WTC11 (cell line): ENCODE measurements at regions not wholly inside any gene's neighbourhood (a gene's known extent, or its start where the extent isn't known, plus 50 kb on each side); places are given as distances from the start of the nearest gene placed in this dataset.

Experiments
- ATAC-seq: fragments of 200-7000 bp; cut with Tn5 transposase; 2 replicates; pipeline ENCODE4 v1.10.0; 2021; ENCODE audit warnings: mild to moderate bottlenecking, moderate library complexity
- CTCF ChIA-PET: fragments of 300-600 bp; sonication (Branson Sonifier 250); formaldehyde crosslinking; loops from one replicate; lab custom pipeline; 2021; ENCODE audit warnings: antibody characterized with exemption; lab: Charles Lee
- POLR2A ChIA-PET: fragments of 350-600 bp; sonication (Branson Sonifier 250); formaldehyde crosslinking; loops from one replicate; lab custom pipeline; 2021; ENCODE audit warnings: antibody characterized with exemption; lab: Charles Lee
- DNase-seq: peaks from one replicate; pipeline ENCODE4 v3.0.0; 2021; ENCODE audit warnings: low spot score
- H3K27ac Mint-ChIP-seq: 2 replicates; pipeline ENCODE4 v1.8.0; 2021; ENCODE audit warnings: mixed read lengths
- H3K27me3 Mint-ChIP-seq: 2 replicates; pipeline ENCODE4 v1.8.0; 2021; ENCODE audit warnings: low read depth, mild to moderate bottlenecking, moderate library complexity, mixed read lengths
- H3K36me3 Mint-ChIP-seq: 2 replicates; pipeline ENCODE4 v1.8.0; 2021; ENCODE audit warnings: mixed read lengths
- H3K4me1 Mint-ChIP-seq: 2 replicates; pipeline ENCODE4 v1.8.0; 2022; ENCODE audit warnings: mixed read lengths
- H3K4me3 Mint-ChIP-seq: 2 replicates; pipeline ENCODE4 v1.8.0; 2021; ENCODE audit warnings: mild to moderate bottlenecking, moderate library complexity, mixed read lengths
- H3K9me3 Mint-ChIP-seq: 2 replicates; pipeline ENCODE4 v1.8.0; 2021; ENCODE audit warnings: mixed read lengths
- CREB1 ChIP-seq: sonication (generic); formaldehyde crosslinking; IDR thresholded peaks from 2 replicates; pipeline ENCODE4 v1.8.0; 2023; ENCODE audit warnings: mild to moderate bottlenecking, missing genetic modification reagents
- CREM ChIP-seq: sonication (generic); formaldehyde crosslinking; IDR thresholded peaks from 2 replicates; pipeline ENCODE4 v1.8.1; 2022; ENCODE audit warnings: mild to moderate bottlenecking, missing genetic modification reagents, moderate library complexity
- ESRRA ChIP-seq: sonication (generic); formaldehyde crosslinking; IDR thresholded peaks from 2 replicates; pipeline ENCODE4 v1.8.1; 2022; ENCODE audit warnings: mild to moderate bottlenecking, missing genetic modification reagents, borderline replicate concordance
- FOXJ3 ChIP-seq: sonication (generic); formaldehyde crosslinking; IDR thresholded peaks from 2 replicates; pipeline ENCODE4 v1.9.0; 2021; ENCODE audit warnings: missing genetic modification reagents, mild to moderate bottlenecking, borderline replicate concordance
- FOXK1 ChIP-seq: sonication (generic); formaldehyde crosslinking; IDR thresholded peaks from 2 replicates; pipeline ENCODE4 v1.8.0; 2022; ENCODE audit warnings: mild to moderate bottlenecking, moderate library complexity, missing genetic modification reagents
- IRF2 ChIP-seq: sonication (generic); formaldehyde crosslinking; IDR thresholded peaks from 2 replicates; pipeline ENCODE4 v1.8.0; 2022; ENCODE audit warnings: low read depth, missing genetic modification reagents, borderline replicate concordance
- JUN ChIP-seq: sonication (generic); formaldehyde crosslinking; IDR thresholded peaks from 2 replicates; pipeline ENCODE4 v1.8.0; 2023; ENCODE audit warnings: mild to moderate bottlenecking, missing genetic modification reagents
- MYBL2 ChIP-seq: sonication (generic); formaldehyde crosslinking; IDR thresholded peaks from 2 replicates; pipeline ENCODE4 v1.8.1; 2023; ENCODE audit warnings: mild to moderate bottlenecking, moderate library complexity, missing genetic modification reagents
- NFATC4 ChIP-seq: fragments of 250-450 bp; sonication (Bioruptor Pico); IDR thresholded peaks from 2 replicates; pipeline ENCODE4 v1.9.0; 2021; ENCODE audit warnings: mild to moderate bottlenecking
- RORB ChIP-seq: fragments of 250-450 bp; sonication (Bioruptor Pico); IDR thresholded peaks from 2 replicates; pipeline ENCODE4 v1.9.0; 2021; ENCODE audit warnings: mild to moderate bottlenecking
- TEAD1 ChIP-seq: sonication (generic); formaldehyde crosslinking; IDR thresholded peaks from 2 replicates; pipeline ENCODE4 v1.8.0; 2022; ENCODE audit warnings: mild to moderate bottlenecking, missing genetic modification reagents
- ZBTB21 ChIP-seq: sonication (generic); formaldehyde crosslinking; IDR thresholded peaks from 2 replicates; pipeline ENCODE4 v1.8.1; 2023; ENCODE audit warnings: mild to moderate bottlenecking, missing genetic modification reagents, borderline replicate concordance
- ZNF219 ChIP-seq: sonication (generic); formaldehyde crosslinking; IDR thresholded peaks from 2 replicates; pipeline ENCODE4 v1.8.0; 2023; ENCODE audit warnings: missing genetic modification reagents, mild to moderate bottlenecking, borderline replicate concordance
- ZNF232 ChIP-seq: sonication (generic); formaldehyde crosslinking; IDR thresholded peaks from 2 replicates; pipeline ENCODE4 v1.8.0; 2022; ENCODE audit warnings: mild to moderate bottlenecking, missing genetic modification reagents
- ZNF396 ChIP-seq: fragments of 250-450 bp; sonication (Bioruptor Pico); IDR thresholded peaks from 2 replicates; pipeline ENCODE4 v1.8.0; 2021; ENCODE audit warnings: mild to moderate bottlenecking, moderate library complexity, borderline replicate concordance
- ZNF671 ChIP-seq: fragments of 250-450 bp; sonication (Bioruptor Pico); IDR thresholded peaks from 2 replicates; pipeline ENCODE4 v1.8.0; 2021; ENCODE audit warnings: mild to moderate bottlenecking
- TF ChIP-seq, protein P1 (sequence below): fragments of 250-450 bp; sonication (Bioruptor Pico); IDR thresholded peaks from 2 replicates; pipeline ENCODE4 v1.9.0; 2021; ENCODE audit warnings: mild to moderate bottlenecking
- TF ChIP-seq, protein P2 (sequence below): fragments of 250-450 bp; sonication (Bioruptor Pico); IDR thresholded peaks from 2 replicates; pipeline ENCODE4 v1.9.0; 2021; ENCODE audit warnings: mild to moderate bottlenecking
- TF ChIP-seq, protein P3 (sequence below): sonication (generic); formaldehyde crosslinking; IDR thresholded peaks from 2 replicates; pipeline ENCODE4 v1.8.0; 2022; ENCODE audit warnings: mild to moderate bottlenecking, missing genetic modification reagents
- TF ChIP-seq, protein P4 (sequence below): sonication (generic); formaldehyde crosslinking; IDR thresholded peaks from 2 replicates; pipeline ENCODE4 v1.8.1; 2023; ENCODE audit warnings: mild to moderate bottlenecking, missing genetic modification reagents, moderate library complexity
- TF ChIP-seq, protein P5 (sequence below): sonication (generic); formaldehyde crosslinking; IDR thresholded peaks from 2 replicates; pipeline ENCODE4 v1.8.0; 2023; ENCODE audit warnings: mild to moderate bottlenecking, missing genetic modification reagents
- TF ChIP-seq, protein P6 (sequence below): sonication (generic); formaldehyde crosslinking; IDR thresholded peaks from 2 replicates; pipeline ENCODE4 v1.8.0; 2023; ENCODE audit warnings: missing genetic modification reagents, mild to moderate bottlenecking, borderline replicate concordance

DNA sequence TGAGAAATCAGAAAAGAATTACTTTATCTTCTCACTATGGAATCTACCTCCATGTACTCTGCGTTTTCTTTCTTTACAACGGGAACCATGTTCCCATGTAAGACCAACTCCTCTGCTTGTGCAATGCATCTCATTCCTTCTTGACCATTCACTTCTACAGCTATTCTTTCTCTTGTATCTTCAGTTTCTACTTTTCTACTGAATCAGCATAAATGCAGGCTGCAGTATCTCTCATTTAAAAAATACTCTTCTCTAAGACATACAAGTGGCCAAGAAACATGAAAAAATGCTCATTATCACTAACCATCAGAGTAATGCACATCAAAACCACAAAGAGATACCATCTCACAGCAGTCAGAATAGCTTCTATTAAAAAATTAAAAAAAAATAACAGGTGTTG, 74.1 kb upstream of the NANOGP8 start:
- ATAC-seq (no peak), DNase-seq (no peak)
- Mint-ChIP-seq H3K4me1 (no peaks in the 10 kb centered on the region), H3K36me3 (no peaks in the 10 kb centered on the region), H3K27ac (peak overlapping the region; percentile 0; the same call in 1 of the 2 replicates), H3K27me3 (no peaks in the 10 kb centered on the region), H3K4me3 (no peak overlapping the region), H3K9me3 (no peaks in the 10 kb centered on the region)
- ChIA-PET CTCF (no interaction called here), POLR2A (no interaction called here)
- TF ChIP-seq NFATC4 (CRISPR knock-in tag) (no peak), TEAD1 (no peak), RORB (CRISPR knock-in tag) (no peak), ZBTB21 (CRISPR knock-in tag) (no peak), JUN (CRISPR knock-in tag) (no peak), IRF2 (CRISPR knock-in tag) (no peak), ZNF396 (CRISPR knock-in tag) (no peak), ZNF219 (CRISPR knock-in tag) (no peak), CREB1 (CRISPR knock-in tag) (no peak), ZNF671 (CRISPR knock-in tag) (no peak), FOXK1 (CRISPR knock-in tag) (no peak), ZNF232 (no peak), ESRRA (no peak), FOXJ3 (CRISPR knock-in tag) (no peak), CREM (CRISPR knock-in tag) (no peak)
- TF ChIP-seq, protein P1, sequence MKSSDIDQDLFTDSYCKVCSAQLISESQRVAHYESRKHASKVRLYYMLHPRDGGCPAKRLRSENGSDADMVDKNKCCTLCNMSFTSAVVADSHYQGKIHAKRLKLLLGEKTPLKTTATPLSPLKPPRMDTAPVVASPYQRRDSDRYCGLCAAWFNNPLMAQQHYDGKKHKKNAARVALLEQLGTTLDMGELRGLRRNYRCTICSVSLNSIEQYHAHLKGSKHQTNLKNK (CRISPR knock-in tag), result no peak
- TF ChIP-seq, protein P2, sequence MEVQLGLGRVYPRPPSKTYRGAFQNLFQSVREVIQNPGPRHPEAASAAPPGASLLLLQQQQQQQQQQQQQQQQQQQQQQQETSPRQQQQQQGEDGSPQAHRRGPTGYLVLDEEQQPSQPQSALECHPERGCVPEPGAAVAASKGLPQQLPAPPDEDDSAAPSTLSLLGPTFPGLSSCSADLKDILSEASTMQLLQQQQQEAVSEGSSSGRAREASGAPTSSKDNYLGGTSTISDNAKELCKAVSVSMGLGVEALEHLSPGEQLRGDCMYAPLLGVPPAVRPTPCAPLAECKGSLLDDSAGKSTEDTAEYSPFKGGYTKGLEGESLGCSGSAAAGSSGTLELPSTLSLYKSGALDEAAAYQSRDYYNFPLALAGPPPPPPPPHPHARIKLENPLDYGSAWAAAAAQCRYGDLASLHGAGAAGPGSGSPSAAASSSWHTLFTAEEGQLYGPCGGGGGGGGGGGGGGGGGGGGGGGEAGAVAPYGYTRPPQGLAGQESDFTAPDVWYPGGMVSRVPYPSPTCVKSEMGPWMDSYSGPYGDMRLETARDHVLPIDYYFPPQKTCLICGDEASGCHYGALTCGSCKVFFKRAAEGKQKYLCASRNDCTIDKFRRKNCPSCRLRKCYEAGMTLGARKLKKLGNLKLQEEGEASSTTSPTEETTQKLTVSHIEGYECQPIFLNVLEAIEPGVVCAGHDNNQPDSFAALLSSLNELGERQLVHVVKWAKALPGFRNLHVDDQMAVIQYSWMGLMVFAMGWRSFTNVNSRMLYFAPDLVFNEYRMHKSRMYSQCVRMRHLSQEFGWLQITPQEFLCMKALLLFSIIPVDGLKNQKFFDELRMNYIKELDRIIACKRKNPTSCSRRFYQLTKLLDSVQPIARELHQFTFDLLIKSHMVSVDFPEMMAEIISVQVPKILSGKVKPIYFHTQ (CRISPR knock-in tag), result no peak
- TF ChIP-seq, protein P3, sequence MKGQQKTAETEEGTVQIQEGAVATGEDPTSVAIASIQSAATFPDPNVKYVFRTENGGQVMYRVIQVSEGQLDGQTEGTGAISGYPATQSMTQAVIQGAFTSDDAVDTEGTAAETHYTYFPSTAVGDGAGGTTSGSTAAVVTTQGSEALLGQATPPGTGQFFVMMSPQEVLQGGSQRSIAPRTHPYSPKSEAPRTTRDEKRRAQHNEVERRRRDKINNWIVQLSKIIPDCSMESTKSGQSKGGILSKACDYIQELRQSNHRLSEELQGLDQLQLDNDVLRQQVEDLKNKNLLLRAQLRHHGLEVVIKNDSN (CRISPR knock-in tag), result no peak
- TF ChIP-seq, protein P4, sequence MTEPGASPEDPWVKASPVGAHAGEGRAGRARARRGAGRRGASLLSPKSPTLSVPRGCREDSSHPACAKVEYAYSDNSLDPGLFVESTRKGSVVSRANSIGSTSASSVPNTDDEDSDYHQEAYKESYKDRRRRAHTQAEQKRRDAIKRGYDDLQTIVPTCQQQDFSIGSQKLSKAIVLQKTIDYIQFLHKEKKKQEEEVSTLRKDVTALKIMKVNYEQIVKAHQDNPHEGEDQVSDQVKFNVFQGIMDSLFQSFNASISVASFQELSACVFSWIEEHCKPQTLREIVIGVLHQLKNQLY, result no peak

DNA sequence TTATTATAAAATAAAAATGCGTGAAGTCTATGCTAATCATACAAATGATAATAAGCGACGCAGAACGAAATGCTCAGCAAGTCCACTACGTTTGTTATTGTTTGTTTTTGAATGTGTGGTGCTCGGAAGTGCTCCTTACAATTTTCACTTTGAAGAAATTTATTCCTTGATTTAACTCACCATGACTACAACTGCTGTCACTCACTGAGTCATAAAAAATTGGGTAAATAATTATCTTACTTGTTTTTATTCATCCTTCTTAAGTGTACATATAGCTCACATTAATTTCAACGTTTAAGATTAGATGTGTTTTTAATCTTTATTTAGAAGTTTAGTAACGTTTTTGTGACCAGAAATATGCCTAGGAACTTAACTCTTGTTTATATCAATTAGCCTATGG, 66.7 kb upstream of the NANOGP8 start:
- TF ChIP-seq, protein P5, sequence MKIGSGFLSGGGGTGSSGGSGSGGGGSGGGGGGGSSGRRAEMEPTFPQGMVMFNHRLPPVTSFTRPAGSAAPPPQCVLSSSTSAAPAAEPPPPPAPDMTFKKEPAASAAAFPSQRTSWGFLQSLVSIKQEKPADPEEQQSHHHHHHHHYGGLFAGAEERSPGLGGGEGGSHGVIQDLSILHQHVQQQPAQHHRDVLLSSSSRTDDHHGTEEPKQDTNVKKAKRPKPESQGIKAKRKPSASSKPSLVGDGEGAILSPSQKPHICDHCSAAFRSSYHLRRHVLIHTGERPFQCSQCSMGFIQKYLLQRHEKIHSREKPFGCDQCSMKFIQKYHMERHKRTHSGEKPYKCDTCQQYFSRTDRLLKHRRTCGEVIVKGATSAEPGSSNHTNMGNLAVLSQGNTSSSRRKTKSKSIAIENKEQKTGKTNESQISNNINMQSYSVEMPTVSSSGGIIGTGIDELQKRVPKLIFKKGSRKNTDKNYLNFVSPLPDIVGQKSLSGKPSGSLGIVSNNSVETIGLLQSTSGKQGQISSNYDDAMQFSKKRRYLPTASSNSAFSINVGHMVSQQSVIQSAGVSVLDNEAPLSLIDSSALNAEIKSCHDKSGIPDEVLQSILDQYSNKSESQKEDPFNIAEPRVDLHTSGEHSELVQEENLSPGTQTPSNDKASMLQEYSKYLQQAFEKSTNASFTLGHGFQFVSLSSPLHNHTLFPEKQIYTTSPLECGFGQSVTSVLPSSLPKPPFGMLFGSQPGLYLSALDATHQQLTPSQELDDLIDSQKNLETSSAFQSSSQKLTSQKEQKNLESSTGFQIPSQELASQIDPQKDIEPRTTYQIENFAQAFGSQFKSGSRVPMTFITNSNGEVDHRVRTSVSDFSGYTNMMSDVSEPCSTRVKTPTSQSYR (CRISPR knock-in tag), result no peak
- TF ChIP-seq, protein P6, sequence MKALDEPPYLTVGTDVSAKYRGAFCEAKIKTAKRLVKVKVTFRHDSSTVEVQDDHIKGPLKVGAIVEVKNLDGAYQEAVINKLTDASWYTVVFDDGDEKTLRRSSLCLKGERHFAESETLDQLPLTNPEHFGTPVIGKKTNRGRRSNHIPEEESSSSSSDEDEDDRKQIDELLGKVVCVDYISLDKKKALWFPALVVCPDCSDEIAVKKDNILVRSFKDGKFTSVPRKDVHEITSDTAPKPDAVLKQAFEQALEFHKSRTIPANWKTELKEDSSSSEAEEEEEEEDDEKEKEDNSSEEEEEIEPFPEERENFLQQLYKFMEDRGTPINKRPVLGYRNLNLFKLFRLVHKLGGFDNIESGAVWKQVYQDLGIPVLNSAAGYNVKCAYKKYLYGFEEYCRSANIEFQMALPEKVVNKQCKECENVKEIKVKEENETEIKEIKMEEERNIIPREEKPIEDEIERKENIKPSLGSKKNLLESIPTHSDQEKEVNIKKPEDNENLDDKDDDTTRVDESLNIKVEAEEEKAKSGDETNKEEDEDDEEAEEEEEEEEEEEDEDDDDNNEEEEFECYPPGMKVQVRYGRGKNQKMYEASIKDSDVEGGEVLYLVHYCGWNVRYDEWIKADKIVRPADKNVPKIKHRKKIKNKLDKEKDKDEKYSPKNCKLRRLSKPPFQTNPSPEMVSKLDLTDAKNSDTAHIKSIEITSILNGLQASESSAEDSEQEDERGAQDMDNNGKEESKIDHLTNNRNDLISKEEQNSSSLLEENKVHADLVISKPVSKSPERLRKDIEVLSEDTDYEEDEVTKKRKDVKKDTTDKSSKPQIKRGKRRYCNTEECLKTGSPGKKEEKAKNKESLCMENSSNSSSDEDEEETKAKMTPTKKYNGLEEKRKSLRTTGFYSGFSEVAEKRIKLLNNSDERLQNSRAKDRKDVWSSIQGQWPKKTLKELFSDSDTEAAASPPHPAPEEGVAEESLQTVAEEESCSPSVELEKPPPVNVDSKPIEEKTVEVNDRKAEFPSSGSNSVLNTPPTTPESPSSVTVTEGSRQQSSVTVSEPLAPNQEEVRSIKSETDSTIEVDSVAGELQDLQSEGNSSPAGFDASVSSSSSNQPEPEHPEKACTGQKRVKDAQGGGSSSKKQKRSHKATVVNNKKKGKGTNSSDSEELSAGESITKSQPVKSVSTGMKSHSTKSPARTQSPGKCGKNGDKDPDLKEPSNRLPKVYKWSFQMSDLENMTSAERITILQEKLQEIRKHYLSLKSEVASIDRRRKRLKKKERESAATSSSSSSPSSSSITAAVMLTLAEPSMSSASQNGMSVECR (CRISPR knock-in tag), result no peak
- no peak for TF ChIP-seq MYBL2
- ChIA-PET CTCF (no interaction called here), POLR2A (no interaction called here)

More for the DNA sequence above, 66.7 kb upstream of the NANOGP8 start:
- H3K9me3 Mint-ChIP-seq, result no peaks in the 10 kb centered on the region
- DNase-seq (no peak), ATAC-seq (no peak)
- no peak overlapping the region for H3K27ac Mint-ChIP-seq
- no peaks in the 10 kb centered on the region for H3K36me3 Mint-ChIP-seq
- no peak overlapping the region for H3K4me3 Mint-ChIP-seq
- peaks cover 7% of the 10 kb centered on the region; the same call in 1 of the 2 replicates for H3K4me1 Mint-ChIP-seq
- H3K27me3 Mint-ChIP-seq, result no peaks in the 10 kb centered on the region
